ENCODE measurements at regions not wholly inside any gene's neighbourhood (a gene's known extent, or its start where the extent isn't known, plus 50 kb on each side); places are given as distances from the start of the nearest gene placed in this dataset.

- no peak for DNase-seq (ENCODE audit: low read depth in 2 of 3, low spot score in 2 of 3)
Observed at GRCh38 chr22:48037618-48038017, 1275.2 kb downstream of the TBC1D22A start.

GRCh38 chr22:48035897-48036296 lies 1273.4 kb downstream of the TBC1D22A start:
- DNase-seq (ENCODE audit: low read depth in 2 of 3, low spot score in 2 of 3): no peak

- no peak for DNase-seq (ENCODE audit: low read depth in 2 of 3, low spot score in 2 of 3)
Observed at GRCh38 chr22:48031589-48031988, 1269.1 kb downstream of the TBC1D22A start.

GRCh38 chr22:48025096-48025495 lies 1262.6 kb downstream of the TBC1D22A start:
- DNase-seq (ENCODE audit: low read depth in 2 of 3, low spot score in 2 of 3): no peak

GRCh38 chr22:48021991-48022401 lies 1259.5 kb downstream of the TBC1D22A start:
- DNase-seq (ENCODE audit: low read depth in 2 of 3, low spot score in 2 of 3): no peak

GRCh38 chr22:48018346-48018745 lies 1255.9 kb downstream of the TBC1D22A start:
- DNase-seq (ENCODE audit: low read depth in 2 of 3, low spot score in 2 of 3): no peak

- DNase-seq (ENCODE audit: low read depth in 2 of 3, low spot score in 2 of 3): no peak
Observed at GRCh38 chr22:48015701-48016100, 1253.3 kb downstream of the TBC1D22A start.

GRCh38 chr22:48004936-48005335 lies 1242.5 kb downstream of the TBC1D22A start:
- DNase-seq (ENCODE audit: low read depth in 2 of 3, low spot score in 2 of 3): no peak

GRCh38 chr22:48004038-48004437 lies 1241.6 kb downstream of the TBC1D22A start:
- no peak for DNase-seq (ENCODE audit: low read depth in 2 of 3, low spot score in 2 of 3)

- DNase-seq (ENCODE audit: low read depth in 2 of 3, low spot score in 2 of 3): no peak
Observed at GRCh38 chr22:48001101-48001500, 1238.7 kb downstream of the TBC1D22A start.

GRCh38 chr22:47997612-47998011 lies 1235.2 kb downstream of the TBC1D22A start:
- no peak for DNase-seq (ENCODE audit: low read depth in 2 of 3, low spot score in 2 of 3)

- no peak for DNase-seq (ENCODE audit: low read depth in 2 of 3, low spot score in 2 of 3)
Observed at GRCh38 chr22:47997052-47997590, 1234.7 kb downstream of the TBC1D22A start.

GRCh38 chr22:47996446-47996857 lies 1234.0 kb downstream of the TBC1D22A start:
- DNase-seq (ENCODE audit: low read depth in 2 of 3, low spot score in 2 of 3): no peak

GRCh38 chr22:47995718-47996117 lies 1233.3 kb downstream of the TBC1D22A start:
- DNase-seq (ENCODE audit: low read depth in 2 of 3, low spot score in 2 of 3): no peak

- DNase-seq (ENCODE audit: low read depth in 2 of 3, low spot score in 2 of 3): no peak
Observed at GRCh38 chr22:47995264-47995627, 1232.8 kb downstream of the TBC1D22A start.

GRCh38 chr22:47994601-47995263 lies 1232.3 kb downstream of the TBC1D22A start:
- DNase-seq (ENCODE audit: low read depth in 2 of 3, low spot score in 2 of 3): no peak

- no peak for DNase-seq (ENCODE audit: low read depth in 2 of 3, low spot score in 2 of 3)
Observed at GRCh38 chr22:47994045-47994444, 1231.6 kb downstream of the TBC1D22A start.

- DNase-seq (ENCODE audit: low read depth in 2 of 3, low spot score in 2 of 3): no peak
Observed at GRCh38 chr22:47990481-47990880, 1228.0 kb downstream of the TBC1D22A start.

- no peak for DNase-seq (ENCODE audit: low read depth in 2 of 3, low spot score in 2 of 3)
Observed at GRCh38 chr22:47987885-47988515, 1225.5 kb downstream of the TBC1D22A start.

- DNase-seq (ENCODE audit: low read depth in 2 of 3, low spot score in 2 of 3): no peak
Observed at GRCh38 chr22:47976219-47976618, 1213.8 kb downstream of the TBC1D22A start.

GRCh38 chr22:47967831-47968230 lies 1205.4 kb downstream of the TBC1D22A start:
- no peak for DNase-seq (ENCODE audit: low read depth in 2 of 3, low spot score in 2 of 3)

- no peak for DNase-seq (ENCODE audit: low read depth in 2 of 3, low spot score in 2 of 3)
Observed at GRCh38 chr22:47966316-47966715, 1203.9 kb downstream of the TBC1D22A start.

GRCh38 chr22:47965896-47966295 lies 1203.4 kb downstream of the TBC1D22A start:
- DNase-seq (ENCODE audit: low read depth in 2 of 3, low spot score in 2 of 3): no peak

All from activated CD8-positive, alpha-beta memory T cell treated with anti-CD3 and anti-CD28 coated beads for 48 hours (primary cell).